ENCODE measurements at regions not wholly inside any gene's neighbourhood (a gene's known extent, or its start where the extent isn't known, plus 50 kb on each side); places are given as distances from the start of the nearest gene placed in this dataset.

DNA sequence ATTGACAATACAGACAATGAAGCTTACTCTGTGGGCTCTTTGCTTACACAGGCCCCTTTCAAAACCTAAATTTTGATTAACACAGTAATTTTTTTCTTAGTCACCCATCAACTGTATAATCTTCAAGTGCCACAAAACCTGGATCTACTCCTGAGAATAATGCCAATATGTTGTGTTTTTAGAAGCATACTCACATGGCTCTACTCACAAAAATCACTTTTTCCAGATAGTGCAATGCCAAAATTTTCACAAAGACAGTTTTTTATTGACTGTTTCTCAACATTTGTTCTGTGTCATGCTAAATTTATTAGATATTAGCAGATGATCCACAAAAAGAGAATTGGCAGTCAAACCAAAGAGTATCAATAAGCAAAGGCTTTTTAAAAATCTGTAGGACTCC is 493.7 kb upstream of the C1orf87 start:
- no peaks in the 10 kb centered on the region for H3K4me1 ChIP-seq (ENCODE audit: insufficient read depth, low read length)
- no peaks in the 10 kb centered on the region; the same call in 1 of the 2 replicates for H3K27me3 Mint-ChIP-seq (ENCODE audit: low read depth)
- H4K5ac ChIP-seq (ENCODE audit: insufficient read length, low read depth, low read length): no peak overlapping the region
- no peak overlapping the region for H2BK15ac ChIP-seq (ENCODE audit: low read depth, low read length)
- H3K9me3 Mint-ChIP-seq: no peaks in the 10 kb centered on the region
- H4K20me1 ChIP-seq (ENCODE audit: control insufficient read depth, insufficient read depth, insufficient read length): no peaks in the 10 kb centered on the region
- H3K36me3 Mint-ChIP-seq (ENCODE audit: insufficient read depth in 1 of 3, low read depth in 3 of 3): no peaks in the 10 kb centered on the region
- no peaks in the 10 kb centered on the region for H3K27me3 ChIP-seq (ENCODE audit: insufficient read depth, low read length)
- H2AFZ ChIP-seq (ENCODE audit: low read length): no peak overlapping the region
- H2BK120ac ChIP-seq (ENCODE audit: low read depth, low read length, poor library complexity, severe bottlenecking): no peak overlapping the region
- no peak overlapping the region for H3K14ac ChIP-seq (ENCODE audit: insufficient read depth, low read length)
- H3K27ac ChIP-seq (ENCODE audit: insufficient read length, low read depth, low read length): no peak overlapping the region
- no peak overlapping the region for H3K23ac ChIP-seq (ENCODE audit: insufficient read length, low read depth, low read length)
- H3K23me2 ChIP-seq (ENCODE audit: insufficient read length, low read depth, low read length, poor library complexity, severe bottlenecking): no peaks in the 10 kb centered on the region
- H2BK5ac ChIP-seq (ENCODE audit: insufficient read length, low read length): no peak overlapping the region
- DNase-seq: no peak
- no peaks in the 10 kb centered on the region for H3K79me2 ChIP-seq (ENCODE audit: insufficient read depth, low read length)
- no peak overlapping the region for H2BK12ac ChIP-seq (ENCODE audit: insufficient read length, low read depth, low read length)
- H3K4me1 Mint-ChIP-seq: no peaks in the 10 kb centered on the region
- no peaks in the 10 kb centered on the region for H3K79me1 ChIP-seq (ENCODE audit: insufficient read depth, low read depth, low read length, poor library complexity, severe bottlenecking)
- H4K91ac ChIP-seq (ENCODE audit: insufficient read length, low read depth, low read length): no peak overlapping the region
- H3K56ac ChIP-seq (ENCODE audit: insufficient read length, low read depth, low read length): no peak overlapping the region
- H3K9ac ChIP-seq (ENCODE audit: extremely low read depth, insufficient read length, low read length): no peak overlapping the region
- no peak overlapping the region for H3K18ac ChIP-seq (ENCODE audit: insufficient read length, low read depth, low read length)
- H3K27ac Mint-ChIP-seq: no peak overlapping the region
- no peaks in the 10 kb centered on the region for H3K9me3 ChIP-seq (ENCODE audit: control insufficient read depth, low read depth, low read length)
- TF ChIP-seq, protein P1, sequence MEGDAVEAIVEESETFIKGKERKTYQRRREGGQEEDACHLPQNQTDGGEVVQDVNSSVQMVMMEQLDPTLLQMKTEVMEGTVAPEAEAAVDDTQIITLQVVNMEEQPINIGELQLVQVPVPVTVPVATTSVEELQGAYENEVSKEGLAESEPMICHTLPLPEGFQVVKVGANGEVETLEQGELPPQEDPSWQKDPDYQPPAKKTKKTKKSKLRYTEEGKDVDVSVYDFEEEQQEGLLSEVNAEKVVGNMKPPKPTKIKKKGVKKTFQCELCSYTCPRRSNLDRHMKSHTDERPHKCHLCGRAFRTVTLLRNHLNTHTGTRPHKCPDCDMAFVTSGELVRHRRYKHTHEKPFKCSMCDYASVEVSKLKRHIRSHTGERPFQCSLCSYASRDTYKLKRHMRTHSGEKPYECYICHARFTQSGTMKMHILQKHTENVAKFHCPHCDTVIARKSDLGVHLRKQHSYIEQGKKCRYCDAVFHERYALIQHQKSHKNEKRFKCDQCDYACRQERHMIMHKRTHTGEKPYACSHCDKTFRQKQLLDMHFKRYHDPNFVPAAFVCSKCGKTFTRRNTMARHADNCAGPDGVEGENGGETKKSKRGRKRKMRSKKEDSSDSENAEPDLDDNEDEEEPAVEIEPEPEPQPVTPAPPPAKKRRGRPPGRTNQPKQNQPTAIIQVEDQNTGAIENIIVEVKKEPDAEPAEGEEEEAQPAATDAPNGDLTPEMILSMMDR (conservative IDR thresholded peaks at IDR 0.05): no peak
- no peak overlapping the region for H2AK5ac ChIP-seq (ENCODE audit: insufficient read length, low read length)
- no peak overlapping the region for H4K8ac ChIP-seq (replicated peaks; ENCODE audit: insufficient read length, low read depth, low read length)
- H3T11ph ChIP-seq (ENCODE audit: low read length): no peak overlapping the region
- H3K4ac ChIP-seq (ENCODE audit: low read depth, low read length): no peak overlapping the region
- no peak overlapping the region for H2BK20ac ChIP-seq (ENCODE audit: low read depth, low read length, poor library complexity, severe bottlenecking)
- no peak overlapping the region for H3K4me3 Mint-ChIP-seq
- H3K4me2 ChIP-seq (ENCODE audit: insufficient read depth, insufficient read length, low read length): no peak overlapping the region
